ENCODE measurements at regions not wholly inside any gene's neighbourhood (a gene's known extent, or its start where the extent isn't known, plus 50 kb on each side); places are given as distances from the start of the nearest gene placed in this dataset.

GRCh38 chr4:30929649-30930048, 209.5 kb downstream of the PCDH7 start:
- TF ChIP-seq POLR2A (IDR thresholded peaks at IDR 0.05; ENCODE audit: low read length) (no peak), GATA1 (IDR thresholded peaks at IDR 0.05; ENCODE audit: low read depth, low read length) (no peak)
